H9 (cell line): ENCODE measurements at regions not wholly inside any gene's neighbourhood (a gene's known extent, or its start where the extent isn't known, plus 50 kb on each side); places are given as distances from the start of the nearest gene placed in this dataset.

ENCODE experiments used
- DNase-seq: peaks from one replicate; pipeline ENCODE4 v3.0.0-alpha.2; 2017
- H2AFZ ChIP-seq: one replicate; pipeline ENCODE4 v1.6.1; 2013; ENCODE audit warnings: mild to moderate bottlenecking, low read length, control low read depth, moderate library complexity
- H2AK5ac ChIP-seq: 2 replicates; pipeline ENCODE4 v1.6.1; 2013; ENCODE audit warnings: low read length, control low read depth, mixed read lengths; ENCODE audit not compliant: insufficient read length
- H2BK120ac ChIP-seq: one replicate; pipeline ENCODE4 v1.6.1; 2013; ENCODE audit warnings: low read depth, mild to moderate bottlenecking, low read length, control low read depth, inconsistent platforms; ENCODE audit not compliant: poor library complexity, severe bottlenecking
- H2BK12ac ChIP-seq: 2 replicates; pipeline ENCODE4 v1.6.1; 2013; ENCODE audit warnings: low read length, control low read depth, mixed read lengths, low read depth; ENCODE audit not compliant: insufficient read length
- H2BK15ac ChIP-seq: 2 replicates; pipeline ENCODE4 v1.6.1; 2013; ENCODE audit warnings: low read depth, low read length, control low read depth
- H2BK20ac ChIP-seq: one replicate; pipeline ENCODE4 v1.6.1; 2013; ENCODE audit warnings: low read depth, mild to moderate bottlenecking, low read length, control low read depth, inconsistent platforms; ENCODE audit not compliant: poor library complexity, severe bottlenecking
- H2BK5ac ChIP-seq: 2 replicates; pipeline ENCODE4 v1.6.1; 2013; ENCODE audit warnings: low read length, control low read depth, mixed read lengths; ENCODE audit not compliant: insufficient read length
- H3K14ac ChIP-seq: 2 replicates; pipeline ENCODE4 v1.6.1; 2013; ENCODE audit warnings: low read length, control low read depth; ENCODE audit not compliant: insufficient read depth
- H3K18ac ChIP-seq: 2 replicates; pipeline ENCODE4 v1.6.1; 2013; ENCODE audit warnings: low read depth, mild to moderate bottlenecking, mixed read lengths, low read length, control low read depth; ENCODE audit not compliant: insufficient read length
- H3K23ac ChIP-seq: 2 replicates; pipeline ENCODE4 v1.6.1; 2013; ENCODE audit warnings: low read length, control low read depth, mixed read lengths, low read depth; ENCODE audit not compliant: insufficient read length
- H3K23me2 ChIP-seq: 2 replicates; pipeline ENCODE4 v1.6.1; 2013; ENCODE audit warnings: low read depth, mild to moderate bottlenecking, mixed read lengths, low read length, control low read depth; ENCODE audit not compliant: insufficient read length, poor library complexity, severe bottlenecking
- H3K27ac ChIP-seq: 2 replicates; pipeline ENCODE4 v1.5.1; 2013; ENCODE audit warnings: low read length, control low read depth, mixed read lengths, low read depth; ENCODE audit not compliant: insufficient read length
- H3K27me3 ChIP-seq: 2 replicates; pipeline ENCODE4 v1.6.1; 2013; ENCODE audit warnings: low read length, control low read depth, inconsistent platforms; ENCODE audit not compliant: insufficient read depth
- H3K4ac ChIP-seq: 2 replicates; pipeline ENCODE4 v1.6.1; 2013; ENCODE audit warnings: low read depth, mild to moderate bottlenecking, control low read depth, inconsistent platforms, low read length, moderate library complexity
- H3K4me1 ChIP-seq: 2 replicates; pipeline ENCODE4 v1.6.1; 2013; ENCODE audit warnings: low read length, control low read depth, inconsistent platforms; ENCODE audit not compliant: insufficient read depth
- H3K4me2 ChIP-seq: 2 replicates; pipeline ENCODE4 v1.6.1; 2013; ENCODE audit warnings: low read length, control low read depth, mixed read lengths; ENCODE audit not compliant: insufficient read length, insufficient read depth
- H3K56ac ChIP-seq: 2 replicates; pipeline ENCODE4 v1.6.1; 2013; ENCODE audit warnings: low read depth, mild to moderate bottlenecking, mixed read lengths, low read length, control low read depth; ENCODE audit not compliant: insufficient read length
- H3K79me1 ChIP-seq: 2 replicates; pipeline ENCODE4 v1.6.1; 2013; ENCODE audit warnings: low read depth, mild to moderate bottlenecking, moderate library complexity, low read length, control low read depth, inconsistent platforms; ENCODE audit not compliant: insufficient read depth, poor library complexity, severe bottlenecking
- H3K79me2 ChIP-seq: 2 replicates; pipeline ENCODE4 v1.6.1; 2013; ENCODE audit warnings: low read length, control low read depth, inconsistent platforms; ENCODE audit not compliant: insufficient read depth
- H3K9ac ChIP-seq: 2 replicates; pipeline ENCODE4 v1.6.1; 2013; ENCODE audit warnings: low read length, control low read depth, mixed read lengths; ENCODE audit not compliant: insufficient read length; ENCODE audit errors: extremely low read depth
- H3K9me3 ChIP-seq: one replicate; pipeline ENCODE4 v1.6.1; 2013; ENCODE audit warnings: low read depth, low read length, inconsistent platforms; ENCODE audit not compliant: control insufficient read depth
- H3T11ph ChIP-seq: one replicate; pipeline ENCODE4 v1.6.1; 2013; ENCODE audit warnings: mild to moderate bottlenecking, low read length, control low read depth, inconsistent platforms
- H4K20me1 ChIP-seq: one replicate; pipeline ENCODE4 v1.6.1; 2013; ENCODE audit not compliant: control insufficient read depth, insufficient read length, insufficient read depth
- H4K5ac ChIP-seq: 2 replicates; pipeline ENCODE4 v1.6.1; 2013; ENCODE audit warnings: low read depth, mild to moderate bottlenecking, mixed read lengths, low read length, control low read depth; ENCODE audit not compliant: insufficient read length
- H4K8ac ChIP-seq: replicated peaks from 2 replicates; pipeline ENCODE4 v1.6.1; 2013; ENCODE audit warnings: low read length, control low read depth, mixed read lengths, low read depth; ENCODE audit not compliant: insufficient read length
- H4K91ac ChIP-seq: 2 replicates; pipeline ENCODE4 v1.6.1; 2013; ENCODE audit warnings: low read depth, mild to moderate bottlenecking, moderate library complexity, mixed read lengths, low read length, control low read depth; ENCODE audit not compliant: insufficient read length
- H3K27ac Mint-ChIP-seq, 3 experiments: 2 replicates in 2 of 3; 3 replicates in 1 of 3; pipeline ENCODE4 v1.8.0; 2020 to 2021; ENCODE audit warnings: mixed read lengths in 3 of 3, mild to moderate bottlenecking in 1 of 3, moderate library complexity in 1 of 3
- H3K27me3 Mint-ChIP-seq: 2 replicates; pipeline ENCODE4 v1.8.0; 2021; ENCODE audit warnings: low read depth, mild to moderate bottlenecking, moderate library complexity, mixed read lengths
- H3K36me3 Mint-ChIP-seq, 3 experiments: 2 replicates in 2 of 3; 3 replicates in 1 of 3; pipeline ENCODE4 v1.8.0; 2020 to 2021; ENCODE audit warnings: low read depth in 3 of 3, mixed read lengths in 3 of 3; ENCODE audit not compliant: insufficient read depth in 1 of 3
- H3K4me1 Mint-ChIP-seq, 2 experiments: 2 replicates each; pipeline ENCODE4 v1.8.0; 2020; ENCODE audit warnings: mixed read lengths in 2 of 2
- H3K4me3 Mint-ChIP-seq, 2 experiments: 2 replicates in 1 of 2; 3 replicates in 1 of 2; pipeline ENCODE4 v1.8.0; 2020 to 2021; ENCODE audit warnings: mild to moderate bottlenecking in 2 of 2, mixed read lengths in 2 of 2, moderate library complexity in 1 of 2
- H3K9me3 Mint-ChIP-seq, 2 experiments: 2 replicates in 1 of 2; 3 replicates in 1 of 2; pipeline ENCODE4 v1.8.0; 2020; ENCODE audit warnings: mild to moderate bottlenecking in 2 of 2, mixed read lengths in 2 of 2, moderate library complexity in 1 of 2
- WGBS: extraction: QIAGEN DNeasy Blood & Tissue Kit; methylation state at CpG from one replicate; pipeline ENCODE4 v1.1.7; 2013; ENCODE audit warnings: missing lambda C conversion rate, low lambda C conversion rate, mixed read lengths; ENCODE audit not compliant: insufficient read length; ENCODE audit errors: extremely low coverage; 5-methylcytosine and 5-hydroxymethylcytosine counted together
- TF ChIP-seq, protein P1 (sequence below): fragments of 200-600 bp; sonication (generic); conservative IDR thresholded peaks from 3 replicates; pipeline ENCODE4 v1.8.0; 2021; ENCODE audit warnings: antibody characterized with exemption, mild to moderate bottlenecking

DNA sequence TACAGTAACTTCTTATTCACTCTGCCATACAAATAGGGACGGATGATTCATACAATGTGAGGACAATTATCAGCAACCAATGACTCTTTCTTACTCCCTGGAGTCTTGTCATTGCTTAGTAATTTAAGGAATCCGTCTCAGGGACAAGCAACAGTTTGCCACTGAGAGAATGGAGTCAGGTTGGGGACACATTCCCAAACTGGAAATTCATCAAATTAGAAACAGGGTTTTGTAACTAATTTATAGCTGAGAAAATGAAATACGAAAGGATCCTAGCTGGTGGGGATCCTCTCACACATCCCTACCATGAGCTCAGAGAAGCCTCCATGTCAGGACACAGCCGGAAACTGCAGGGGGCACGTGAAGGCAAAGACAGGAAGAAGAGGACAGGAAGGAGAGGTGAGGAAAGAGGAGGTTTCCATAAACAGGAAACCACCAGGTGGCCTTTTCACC is 50.4 kb upstream of the KDR start:
- Histone ChIP-seq H4K91ac (no peak overlapping the region), H2BK120ac (no peak overlapping the region), H3K23ac (no peak overlapping the region), H3K79me1 (no peaks in the 10 kb centered on the region), H3K4ac (no peak overlapping the region), H3K9me3 (no peaks in the 10 kb centered on the region), H3K4me2 (peak overlapping the region; percentile 13), H2BK12ac (no peak overlapping the region), H3K79me2 (no peaks in the 10 kb centered on the region), H2AK5ac (no peak overlapping the region), H3K27me3 (no peaks in the 10 kb centered on the region), H2BK5ac (no peak overlapping the region), H3K27ac (no peak overlapping the region), H4K20me1 (no peaks in the 10 kb centered on the region), H3K56ac (no peak overlapping the region), H3K4me1 (peaks cover 7% of the 10 kb centered on the region; the same call in 1 of the 2 replicates), H2BK15ac (no peak overlapping the region), H4K5ac (no peak overlapping the region), H3K14ac (no peak overlapping the region), H3T11ph (no peak overlapping the region), H3K9ac (no peak overlapping the region), H2AFZ (no peak overlapping the region), H3K23me2 (no peaks in the 10 kb centered on the region), H2BK20ac (no peak overlapping the region), H4K8ac (no peak overlapping the region), H3K18ac (no peak overlapping the region)
- TF ChIP-seq, protein P1, sequence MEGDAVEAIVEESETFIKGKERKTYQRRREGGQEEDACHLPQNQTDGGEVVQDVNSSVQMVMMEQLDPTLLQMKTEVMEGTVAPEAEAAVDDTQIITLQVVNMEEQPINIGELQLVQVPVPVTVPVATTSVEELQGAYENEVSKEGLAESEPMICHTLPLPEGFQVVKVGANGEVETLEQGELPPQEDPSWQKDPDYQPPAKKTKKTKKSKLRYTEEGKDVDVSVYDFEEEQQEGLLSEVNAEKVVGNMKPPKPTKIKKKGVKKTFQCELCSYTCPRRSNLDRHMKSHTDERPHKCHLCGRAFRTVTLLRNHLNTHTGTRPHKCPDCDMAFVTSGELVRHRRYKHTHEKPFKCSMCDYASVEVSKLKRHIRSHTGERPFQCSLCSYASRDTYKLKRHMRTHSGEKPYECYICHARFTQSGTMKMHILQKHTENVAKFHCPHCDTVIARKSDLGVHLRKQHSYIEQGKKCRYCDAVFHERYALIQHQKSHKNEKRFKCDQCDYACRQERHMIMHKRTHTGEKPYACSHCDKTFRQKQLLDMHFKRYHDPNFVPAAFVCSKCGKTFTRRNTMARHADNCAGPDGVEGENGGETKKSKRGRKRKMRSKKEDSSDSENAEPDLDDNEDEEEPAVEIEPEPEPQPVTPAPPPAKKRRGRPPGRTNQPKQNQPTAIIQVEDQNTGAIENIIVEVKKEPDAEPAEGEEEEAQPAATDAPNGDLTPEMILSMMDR = no peak
- no CpG with 5 or more reads among the region's 5 CpGs for WGBS
- Mint-ChIP-seq H3K27ac (peak overlapping the region in 2 of 3 experiments; percentile 3 to 65; a peak in 3 of 7 replicates), H3K36me3 (peaks cover 0 to 9% (median 7%) of the 10 kb centered on the region in 3 experiments; a peak in 4 of 7 replicates), H3K4me3 (no peak overlapping the region), H3K27me3 (no peaks in the 10 kb centered on the region), H3K4me1 (peaks cover 24 to 36% of the 10 kb centered on the region in 2 experiments), H3K9me3 (peaks cover 0 to 3% of the 10 kb centered on the region in 2 experiments; a peak in 3 of 5 replicates)
- no peak for DNase-seq
